Endothelial cell (in vitro differentiated cells): ENCODE measurements at regions not wholly inside any gene's neighbourhood (a gene's known extent, or its start where the extent isn't known, plus 50 kb on each side); places are given as distances from the start of the nearest gene placed in this dataset.

Experiments
- DNase-seq: peaks from one replicate; pipeline ENCODE4 v3.0.0; 2021; ENCODE audit warnings: low spot score
- H3K27ac Mint-ChIP-seq: one replicate; pipeline ENCODE4 v1.8.0; 2021; ENCODE audit warnings: mixed read lengths, inconsistent platforms; ENCODE audit not compliant: unreplicated experiment
- H3K27me3 Mint-ChIP-seq: one replicate; pipeline ENCODE4 v1.8.0; 2021; ENCODE audit warnings: mild to moderate bottlenecking, moderate library complexity, mixed read lengths, inconsistent platforms; ENCODE audit not compliant: unreplicated experiment
- H3K36me3 Mint-ChIP-seq: one replicate; pipeline ENCODE4 v1.8.0; 2021; ENCODE audit warnings: mild to moderate bottlenecking, low read depth, mixed read lengths, inconsistent platforms; ENCODE audit not compliant: unreplicated experiment
- H3K4me1 Mint-ChIP-seq: one replicate; pipeline ENCODE4 v1.8.0; 2021; ENCODE audit warnings: mild to moderate bottlenecking, mixed read lengths, inconsistent platforms; ENCODE audit not compliant: unreplicated experiment
- H3K4me3 Mint-ChIP-seq: one replicate; pipeline ENCODE4 v1.8.0; 2021; ENCODE audit warnings: mild to moderate bottlenecking, mixed read lengths, inconsistent platforms; ENCODE audit not compliant: unreplicated experiment
- H3K9me3 Mint-ChIP-seq: one replicate; pipeline ENCODE4 v1.8.0; 2021; ENCODE audit warnings: mixed read lengths, inconsistent platforms; ENCODE audit not compliant: unreplicated experiment
- TF ChIP-seq, protein P1 (sequence below): fragments of 200-600 bp; sonication (generic); IDR thresholded peaks from one replicate; pipeline ENCODE4 v1.5.0; 2021; ENCODE audit warnings: antibody characterized with exemption; ENCODE audit not compliant: unreplicated experiment

DNA sequence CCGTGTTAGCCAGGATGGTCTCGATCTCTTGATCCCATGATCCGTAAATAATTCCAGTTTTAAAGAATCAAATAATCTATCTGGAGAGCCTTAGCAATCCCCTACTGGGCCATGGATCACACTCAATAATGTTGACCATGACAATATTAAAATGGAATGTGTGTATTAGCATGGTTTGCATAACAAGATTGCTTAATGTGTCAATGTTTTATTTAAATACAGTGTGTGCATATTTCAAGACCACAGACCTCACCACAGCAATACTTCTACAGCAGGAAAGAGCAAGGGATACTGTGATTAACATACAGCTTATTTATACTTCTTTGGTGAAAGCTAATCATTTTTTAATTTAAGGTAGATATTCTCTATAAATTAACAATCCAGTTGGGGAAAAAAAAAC is 470.4 kb downstream of the TFAP2B start:
- H3K27ac Mint-ChIP-seq, result no peak overlapping the region
- no peak overlapping the region for H3K4me3 Mint-ChIP-seq
- TF ChIP-seq, protein P1, sequence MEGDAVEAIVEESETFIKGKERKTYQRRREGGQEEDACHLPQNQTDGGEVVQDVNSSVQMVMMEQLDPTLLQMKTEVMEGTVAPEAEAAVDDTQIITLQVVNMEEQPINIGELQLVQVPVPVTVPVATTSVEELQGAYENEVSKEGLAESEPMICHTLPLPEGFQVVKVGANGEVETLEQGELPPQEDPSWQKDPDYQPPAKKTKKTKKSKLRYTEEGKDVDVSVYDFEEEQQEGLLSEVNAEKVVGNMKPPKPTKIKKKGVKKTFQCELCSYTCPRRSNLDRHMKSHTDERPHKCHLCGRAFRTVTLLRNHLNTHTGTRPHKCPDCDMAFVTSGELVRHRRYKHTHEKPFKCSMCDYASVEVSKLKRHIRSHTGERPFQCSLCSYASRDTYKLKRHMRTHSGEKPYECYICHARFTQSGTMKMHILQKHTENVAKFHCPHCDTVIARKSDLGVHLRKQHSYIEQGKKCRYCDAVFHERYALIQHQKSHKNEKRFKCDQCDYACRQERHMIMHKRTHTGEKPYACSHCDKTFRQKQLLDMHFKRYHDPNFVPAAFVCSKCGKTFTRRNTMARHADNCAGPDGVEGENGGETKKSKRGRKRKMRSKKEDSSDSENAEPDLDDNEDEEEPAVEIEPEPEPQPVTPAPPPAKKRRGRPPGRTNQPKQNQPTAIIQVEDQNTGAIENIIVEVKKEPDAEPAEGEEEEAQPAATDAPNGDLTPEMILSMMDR, result no peak
- no peaks in the 10 kb centered on the region for H3K9me3 Mint-ChIP-seq
- H3K36me3 Mint-ChIP-seq, result no peaks in the 10 kb centered on the region
- H3K27me3 Mint-ChIP-seq, result peaks cover 2% of the 10 kb centered on the region
- no peak for DNase-seq
- H3K4me1 Mint-ChIP-seq, result no peaks in the 10 kb centered on the region

DNA sequence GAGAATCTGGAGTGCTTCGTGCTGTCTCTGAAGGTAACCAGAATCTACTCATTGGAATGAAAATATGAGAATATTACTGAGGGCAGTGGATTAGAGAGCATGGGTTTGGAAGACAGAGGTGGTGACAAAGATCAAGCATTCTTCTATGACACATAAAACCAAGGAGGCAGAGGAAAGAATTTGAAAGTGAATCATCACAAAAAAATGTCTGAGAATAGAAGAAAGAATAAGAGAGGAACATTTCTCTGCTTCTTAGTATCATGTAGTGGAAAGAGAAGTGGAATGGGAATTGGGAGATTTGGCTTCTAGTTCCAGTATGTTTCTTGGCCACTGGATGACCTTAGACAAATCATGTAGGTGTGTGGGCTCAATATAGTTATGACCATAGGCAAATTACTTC is 474.0 kb downstream of the TFAP2B start:
- TF ChIP-seq, protein P1, result no peak
- H3K4me1 Mint-ChIP-seq, result no peaks in the 10 kb centered on the region
- no peak overlapping the region for H3K4me3 Mint-ChIP-seq
- H3K36me3 Mint-ChIP-seq, result no peaks in the 10 kb centered on the region
- H3K27ac Mint-ChIP-seq, result no peak overlapping the region
- peaks cover 2% of the 10 kb centered on the region for H3K27me3 Mint-ChIP-seq
- no peak for DNase-seq
- H3K9me3 Mint-ChIP-seq, result no peaks in the 10 kb centered on the region

DNA sequence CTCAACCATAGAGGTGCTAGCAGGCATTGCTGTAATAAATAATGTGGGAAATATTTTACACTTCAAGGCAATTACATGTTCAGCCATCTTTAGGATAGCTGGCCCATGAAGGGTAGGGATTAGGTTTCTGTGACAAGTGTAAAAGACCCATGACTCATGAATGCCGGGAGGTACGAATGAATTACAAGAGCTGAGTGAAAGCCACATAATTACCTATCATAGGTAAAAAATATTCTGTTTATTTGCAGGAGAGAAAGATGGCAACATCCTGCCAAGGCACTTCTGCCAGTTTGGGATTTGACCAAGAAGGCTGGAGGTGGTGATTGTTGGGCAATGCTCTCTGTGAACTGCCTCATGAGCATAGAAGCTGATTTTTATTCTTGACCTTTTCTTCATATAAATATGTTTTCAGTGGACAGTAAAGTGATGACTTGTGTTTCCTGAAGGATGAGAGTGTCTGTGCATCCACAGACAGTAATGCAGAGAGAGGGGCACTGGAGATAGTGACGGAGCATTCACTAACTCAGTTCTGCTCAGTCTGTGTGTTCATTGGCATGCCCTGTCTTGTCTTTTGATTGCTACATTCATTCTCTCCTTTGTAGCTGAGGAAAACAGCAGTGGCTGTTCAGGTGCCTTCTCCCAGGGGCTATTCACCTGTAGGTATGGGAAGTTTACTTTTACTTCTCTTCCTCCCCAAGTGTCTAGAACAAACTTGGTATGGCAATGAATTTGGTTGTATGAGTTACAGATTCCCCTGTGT is 481.1 kb downstream of the TFAP2B start:
- Mint-ChIP-seq H3K4me1 (no peaks in the 10 kb centered on the region), H3K4me3 (no peak overlapping the region), H3K27me3 (no peaks in the 10 kb centered on the region), H3K36me3 (no peaks in the 10 kb centered on the region), H3K27ac (no peak overlapping the region), H3K9me3 (no peaks in the 10 kb centered on the region)
- TF ChIP-seq, protein P1, result no peak
- DNase-seq, result no peak

DNA sequence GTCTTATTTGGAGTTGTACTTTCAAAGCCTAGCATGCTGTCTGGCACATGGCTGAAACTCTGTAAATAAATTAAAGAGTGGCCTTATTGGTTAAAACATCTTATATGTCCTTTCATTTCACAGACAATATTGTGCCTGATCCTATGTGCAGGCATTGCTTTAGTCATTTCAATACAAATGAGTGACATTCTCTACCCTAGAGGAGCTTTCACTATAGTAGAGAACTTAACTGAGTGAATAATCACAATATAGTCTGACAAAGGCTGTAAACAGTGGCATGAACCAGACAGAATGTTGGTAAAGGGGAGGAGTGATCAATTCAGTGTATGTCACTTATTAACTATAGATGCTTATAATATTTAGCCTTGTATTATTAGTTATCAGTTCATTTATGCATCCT is 481.8 kb downstream of the TFAP2B start:
- Mint-ChIP-seq H3K27me3 (no peaks in the 10 kb centered on the region), H3K36me3 (no peaks in the 10 kb centered on the region), H3K4me1 (no peaks in the 10 kb centered on the region), H3K4me3 (no peak overlapping the region), H3K9me3 (no peaks in the 10 kb centered on the region), H3K27ac (no peak overlapping the region)
- no peak for DNase-seq
- TF ChIP-seq, protein P1, result no peak

DNA sequence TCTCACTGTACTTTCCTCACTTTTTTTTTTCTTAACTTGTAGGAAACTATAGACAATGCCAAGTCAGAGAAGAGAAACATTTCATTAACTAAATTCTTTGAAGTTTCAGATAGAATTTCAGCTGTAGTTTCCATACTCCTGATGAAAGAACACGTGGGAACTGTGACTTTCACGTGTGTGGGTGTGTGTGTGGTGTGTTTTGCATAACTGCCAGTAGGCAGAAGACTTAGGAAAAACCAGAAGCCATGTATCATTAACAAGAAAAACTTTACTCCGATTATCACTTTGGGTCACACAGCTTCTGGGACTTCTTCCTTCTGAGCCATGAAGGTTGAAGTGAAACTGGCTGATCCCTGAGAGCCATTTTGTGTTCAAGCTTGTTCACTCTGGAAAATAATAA is 483.3 kb downstream of the TFAP2B start:
- Mint-ChIP-seq H3K27ac (no peak overlapping the region), H3K4me1 (no peaks in the 10 kb centered on the region), H3K4me3 (no peak overlapping the region), H3K36me3 (no peaks in the 10 kb centered on the region), H3K27me3 (no peaks in the 10 kb centered on the region), H3K9me3 (no peaks in the 10 kb centered on the region)
- no peak for DNase-seq
- TF ChIP-seq, protein P1, result no peak
